HEK293T (cell line): ENCODE measurements at regions not wholly inside any gene's neighbourhood (a gene's known extent, or its start where the extent isn't known, plus 50 kb on each side); places are given as distances from the start of the nearest gene placed in this dataset.

ENCODE experiments used
- CTCF ChIA-PET: fragments of 350-600 bp; formaldehyde crosslinking; extraction: SDS; loops from one replicate; lab custom pipeline; 2021; ENCODE audit warnings: antibody characterized with exemption, inconsistent platforms; lab: Yijun Ruan, JAX
- POLR2A ChIA-PET: fragments of 350-600 bp; formaldehyde crosslinking; extraction: SDS; loops from one replicate; lab custom pipeline; 2020; ENCODE audit warnings: antibody characterized with exemption, inconsistent platforms; lab: Yijun Ruan, JAX
- DNase-seq: peaks from one replicate; pipeline ENCODE4 v3.0.0; 2012; ENCODE audit warnings: mixed read lengths; ENCODE audit errors: extremely low spot score
- ARNT ChIP-seq: fragments of 450-650 bp; IDR thresholded peaks from 2 replicates; pipeline ENCODE4 v1.6.1; 2017; ENCODE audit warnings: mild to moderate bottlenecking
- BHLHE40 ChIP-seq: fragments of 450-650 bp; IDR thresholded peaks from 2 replicates; pipeline ENCODE4 v1.6.1; 2016; ENCODE audit warnings: mild to moderate bottlenecking, moderate library complexity, borderline replicate concordance
- CTBP1 ChIP-seq: fragments of 450-650 bp; IDR thresholded peaks from 2 replicates; pipeline ENCODE4 v1.6.1; 2016; ENCODE audit warnings: borderline replicate concordance
- ELF4 ChIP-seq: fragments of 450-650 bp; IDR thresholded peaks from 2 replicates; pipeline ENCODE4 v1.6.1; 2017; ENCODE audit warnings: antibody characterized with exemption
- FOXA1 ChIP-seq: fragments of 450-650 bp; IDR thresholded peaks from 2 replicates; pipeline ENCODE4 v1.6.1; 2016; ENCODE audit warnings: mild to moderate bottlenecking
- FOXK2 ChIP-seq: fragments of 450-650 bp; IDR thresholded peaks from 2 replicates; pipeline ENCODE4 v1.6.1; 2016; ENCODE audit warnings: mild to moderate bottlenecking
- FOXM1 ChIP-seq: fragments of 450-650 bp; IDR thresholded peaks from 2 replicates; pipeline ENCODE4 v1.6.1; 2017; ENCODE audit warnings: mild to moderate bottlenecking, borderline replicate concordance
- HDGF ChIP-seq: fragments of 450-650 bp; IDR thresholded peaks from 2 replicates; pipeline ENCODE4 v1.6.1; 2017; ENCODE audit warnings: antibody characterized with exemption, borderline replicate concordance
- L3MBTL2 ChIP-seq: fragments of 450-650 bp; conservative IDR thresholded peaks from 2 replicates; pipeline ENCODE4 v1.6.1; 2016; ENCODE audit warnings: mild to moderate bottlenecking
- LEF1 ChIP-seq: fragments of 450-650 bp; IDR thresholded peaks from 2 replicates; pipeline ENCODE4 v1.6.1; 2017; ENCODE audit warnings: mild to moderate bottlenecking, borderline replicate concordance
- NFRKB ChIP-seq: fragments of 450-650 bp; IDR thresholded peaks from 2 replicates; pipeline ENCODE4 v1.6.1; 2016; ENCODE audit warnings: mild to moderate bottlenecking, moderate library complexity
- SP1 ChIP-seq: fragments of 450-650 bp; IDR thresholded peaks from 2 replicates; pipeline ENCODE4 v1.6.1; 2017
- SUZ12 ChIP-seq: fragments of 450-650 bp; IDR thresholded peaks from 2 replicates; pipeline ENCODE4 v1.6.1; 2016; ENCODE audit warnings: mild to moderate bottlenecking
- TARDBP ChIP-seq: fragments of 450-650 bp; IDR thresholded peaks from 2 replicates; pipeline ENCODE4 v1.6.1; 2016
- ZNF384 ChIP-seq: fragments of 450-650 bp; IDR thresholded peaks from 2 replicates; pipeline ENCODE4 v1.6.1; 2016
- TF ChIP-seq, protein P1 (sequence below): fragments of 450-650 bp; IDR thresholded peaks from 2 replicates; pipeline ENCODE4 v1.6.1; 2016

DNA sequence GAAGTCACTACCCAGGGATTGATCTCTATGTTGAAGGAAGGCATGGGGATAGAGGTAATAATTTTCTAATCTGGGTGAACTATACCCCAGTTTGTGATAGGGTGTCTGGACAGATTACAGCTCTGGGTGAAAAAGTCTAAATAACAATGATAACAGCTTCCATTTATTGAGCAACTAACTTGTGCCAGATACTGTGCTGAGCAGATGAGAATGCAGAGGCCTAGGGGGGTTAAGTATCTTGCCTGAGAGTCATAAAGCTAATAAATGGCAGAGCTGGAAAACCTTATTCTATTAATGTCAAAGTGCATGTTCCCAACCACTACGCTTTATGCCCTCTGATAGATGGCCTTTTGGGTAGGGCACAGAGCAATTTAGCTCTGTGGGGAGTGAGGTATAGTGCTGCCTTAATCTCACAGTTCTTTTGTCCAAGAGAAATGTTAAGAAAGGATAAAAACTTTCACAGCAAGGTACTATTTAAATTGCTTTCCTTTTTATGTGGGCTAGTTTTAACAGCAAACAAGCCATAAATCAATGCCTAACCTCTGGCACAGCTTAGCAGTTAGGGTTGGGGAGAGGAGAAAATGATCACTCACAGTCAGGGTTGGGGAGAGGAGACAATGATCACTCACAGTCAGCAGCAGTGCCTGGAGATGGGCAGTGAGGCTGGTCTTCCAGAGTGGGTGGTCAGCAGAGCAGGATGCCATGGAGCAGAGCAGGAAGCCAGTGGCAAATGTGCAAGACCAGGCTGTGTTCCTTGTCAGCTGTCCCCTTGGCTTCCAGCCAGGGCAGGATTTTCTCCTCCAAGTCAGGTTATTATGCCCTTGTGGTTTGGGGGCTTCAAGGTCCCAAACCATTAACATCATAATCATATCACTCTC lies 187.0 kb downstream of the CARTPT start:
- peak; percentile 39 for DNase-seq
- ChIA-PET POLR2A (no interaction called here), CTCF (interaction anchor here (1.0 kb wide), 1 partner anchor 17 kb away, joined by 4 read pairs; no protein-coding TSS in a partner anchor)
- TF ChIP-seq FOXA1 (no peak), FOXM1 (no peak), NFRKB (no peak), ARNT (no peak), ELF4 (no peak), SP1 (no peak), SUZ12 (no peak), CTBP1 (peak; percentile 81)
- TF ChIP-seq, protein P1, sequence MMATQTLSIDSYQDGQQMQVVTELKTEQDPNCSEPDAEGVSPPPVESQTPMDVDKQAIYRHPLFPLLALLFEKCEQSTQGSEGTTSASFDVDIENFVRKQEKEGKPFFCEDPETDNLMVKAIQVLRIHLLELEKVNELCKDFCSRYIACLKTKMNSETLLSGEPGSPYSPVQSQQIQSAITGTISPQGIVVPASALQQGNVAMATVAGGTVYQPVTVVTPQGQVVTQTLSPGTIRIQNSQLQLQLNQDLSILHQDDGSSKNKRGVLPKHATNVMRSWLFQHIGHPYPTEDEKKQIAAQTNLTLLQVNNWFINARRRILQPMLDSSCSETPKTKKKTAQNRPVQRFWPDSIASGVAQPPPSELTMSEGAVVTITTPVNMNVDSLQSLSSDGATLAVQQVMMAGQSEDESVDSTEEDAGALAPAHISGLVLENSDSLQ = peak; percentile 95

DNA sequence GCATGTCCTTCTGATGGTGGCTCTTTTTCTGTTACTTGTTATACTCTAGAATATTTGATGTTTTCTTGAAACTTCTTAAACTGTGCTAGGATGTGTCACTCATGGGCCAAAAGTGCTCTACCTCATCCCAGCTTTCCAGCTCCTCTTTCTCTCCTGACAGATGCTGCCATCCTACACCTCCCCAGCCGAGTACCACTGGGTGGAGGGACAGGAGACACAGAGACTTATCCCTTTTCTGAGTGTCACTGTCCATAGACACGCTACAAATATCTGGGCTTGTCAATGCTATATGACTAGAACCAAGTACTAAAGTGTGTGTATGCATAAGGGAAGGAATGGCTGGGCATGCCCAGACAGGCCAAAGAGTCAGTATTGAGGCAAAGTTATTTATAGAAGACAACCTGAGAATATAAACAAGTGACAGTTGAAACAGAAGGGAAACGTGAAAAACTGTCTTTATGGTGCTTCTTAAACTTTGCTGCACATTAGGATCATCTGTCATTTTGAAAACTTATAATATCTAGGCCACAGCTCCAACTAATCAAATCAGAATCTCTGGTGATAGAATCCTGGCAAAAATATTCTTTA lies 188.0 kb downstream of the CARTPT start:
- no peak for TF ChIP-seq SUZ12
- TF ChIP-seq, protein P1 = peak; percentile 25; the same call in 1 of the 2 replicates
- no peak for DNase-seq
- POLR2A ChIA-PET = no interaction called here
- CTCF ChIA-PET = interaction anchor here (1.0 kb wide), 1 partner anchor 16 kb away, joined by 4 read pairs; no protein-coding TSS in a partner anchor

DNA sequence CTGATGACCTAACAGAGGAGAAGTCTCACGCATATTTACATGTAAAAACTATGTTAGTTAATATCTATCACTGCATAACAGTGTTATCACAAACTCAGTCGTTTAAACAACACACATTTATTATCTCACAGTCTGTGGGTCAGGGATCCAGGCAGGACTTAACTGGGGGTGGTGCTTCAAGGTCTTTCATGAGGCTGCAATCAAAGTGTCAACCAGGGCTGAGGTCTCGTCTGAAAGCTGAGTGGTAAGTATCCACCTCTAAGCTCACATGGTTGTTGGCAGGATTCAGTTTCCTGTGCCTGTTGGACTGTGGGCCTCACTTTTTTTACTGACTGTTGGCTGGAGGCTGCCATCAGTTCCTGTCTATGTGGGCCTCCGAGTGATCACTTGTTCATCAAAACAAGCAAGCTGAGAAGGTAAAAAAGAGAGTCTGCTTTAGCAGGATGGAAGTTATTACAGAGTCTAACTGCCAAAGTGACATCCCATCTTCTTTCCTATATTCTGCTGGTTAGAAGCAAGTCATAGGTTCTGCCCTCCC lies 188.6 kb downstream of the CARTPT start:
- POLR2A ChIA-PET = no interaction called here
- no peak for TF ChIP-seq FOXM1
- no peak for TF ChIP-seq FOXA1
- no peak for TF ChIP-seq TARDBP
- TF ChIP-seq LEF1 = no peak
- no peak for TF ChIP-seq BHLHE40
- TF ChIP-seq ZNF384 = no peak
- TF ChIP-seq, protein P1 = no peak
- no peak for TF ChIP-seq FOXK2
- no peak for TF ChIP-seq L3MBTL2
- TF ChIP-seq NFRKB = no peak
- TF ChIP-seq ARNT = no peak
- no peak for TF ChIP-seq SUZ12
- TF ChIP-seq SP1 = no peak
- TF ChIP-seq ELF4 = no peak
- TF ChIP-seq HDGF = no peak
- TF ChIP-seq CTBP1 = no peak

DNA sequence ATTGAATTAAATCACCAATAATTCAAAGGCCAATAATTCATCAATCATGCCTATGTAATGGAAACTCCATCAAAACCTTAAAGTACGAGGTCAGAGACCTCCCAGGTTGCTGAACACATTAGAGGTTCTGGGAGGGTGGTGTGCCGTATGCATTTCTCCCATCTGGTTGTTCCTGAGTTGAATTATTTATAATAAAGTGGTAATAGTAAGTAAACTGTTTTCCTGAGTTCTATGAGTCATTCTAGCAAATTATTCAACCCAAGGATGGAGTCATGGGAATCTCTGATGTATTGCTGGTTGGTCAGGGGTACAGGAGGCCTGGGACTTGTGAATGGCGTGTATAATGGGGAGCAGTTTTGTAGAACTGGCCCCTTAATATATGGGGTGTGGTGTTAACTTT lies 191.7 kb downstream of the CARTPT start:
- DNase-seq = no peak
- ChIA-PET POLR2A (no interaction called here), CTCF (no interaction called here)
- TF ChIP-seq FOXA1 (no peak), ZNF384 (no peak)
- TF ChIP-seq, protein P1 = no peak

More for the DNA sequence above, 188.6 kb downstream of the CARTPT start:
- CTCF ChIA-PET = interaction anchor here (1.0 kb wide), 1 partner anchor 16 kb away, joined by 4 read pairs; no protein-coding TSS in a partner anchor
- DNase-seq = no peak

DNA sequence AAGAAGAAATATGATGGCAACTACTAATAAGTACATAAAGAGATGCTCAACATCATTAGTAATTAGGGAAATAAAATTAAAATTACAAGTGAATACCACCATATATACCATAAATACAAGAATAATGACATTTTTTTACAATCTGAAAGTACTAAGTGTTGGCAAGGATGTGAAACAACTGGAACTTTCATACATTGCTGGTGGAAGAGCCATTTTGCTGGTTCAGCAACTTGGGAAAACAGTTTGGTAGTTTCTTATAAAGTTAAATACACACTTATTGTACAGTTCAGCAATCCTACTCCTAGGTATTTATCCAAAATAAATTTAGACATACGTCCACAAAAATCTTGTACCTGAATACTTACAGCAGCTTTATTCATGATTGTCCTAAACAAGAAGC lies 192.9 kb downstream of the CARTPT start:
- POLR2A ChIA-PET = no interaction called here
- CTCF ChIA-PET = no interaction called here
- no peak for DNase-seq
- no peak for TF ChIP-seq TARDBP
- TF ChIP-seq HDGF = no peak
- TF ChIP-seq L3MBTL2 = no peak
- no peak for TF ChIP-seq SP1
- TF ChIP-seq FOXM1 = no peak
- no peak for TF ChIP-seq SUZ12
- TF ChIP-seq, protein P1 = no peak
- no peak for TF ChIP-seq FOXK2
- TF ChIP-seq NFRKB = no peak
- TF ChIP-seq CTBP1 = no peak
- no peak for TF ChIP-seq ARNT
- no peak for TF ChIP-seq FOXA1
- TF ChIP-seq ELF4 = no peak
- no peak for TF ChIP-seq ZNF384
- no peak for TF ChIP-seq BHLHE40
- no peak for TF ChIP-seq LEF1
